H9 (cell line): ENCODE measurements at regions not wholly inside any gene's neighbourhood (a gene's known extent, or its start where the extent isn't known, plus 50 kb on each side); places are given as distances from the start of the nearest gene placed in this dataset.

ENCODE experiments used
- DNase-seq: peaks from one replicate; pipeline ENCODE4 v3.0.0-alpha.2; 2017
- H2AFZ ChIP-seq: one replicate; pipeline ENCODE4 v1.6.1; 2013; ENCODE audit warnings: mild to moderate bottlenecking, low read length, control low read depth, moderate library complexity
- H2AK5ac ChIP-seq: 2 replicates; pipeline ENCODE4 v1.6.1; 2013; ENCODE audit warnings: low read length, control low read depth, mixed read lengths; ENCODE audit not compliant: insufficient read length
- H2BK120ac ChIP-seq: one replicate; pipeline ENCODE4 v1.6.1; 2013; ENCODE audit warnings: low read depth, mild to moderate bottlenecking, low read length, control low read depth, inconsistent platforms; ENCODE audit not compliant: poor library complexity, severe bottlenecking
- H2BK12ac ChIP-seq: 2 replicates; pipeline ENCODE4 v1.6.1; 2013; ENCODE audit warnings: low read length, control low read depth, mixed read lengths, low read depth; ENCODE audit not compliant: insufficient read length
- H2BK15ac ChIP-seq: 2 replicates; pipeline ENCODE4 v1.6.1; 2013; ENCODE audit warnings: low read depth, low read length, control low read depth
- H2BK20ac ChIP-seq: one replicate; pipeline ENCODE4 v1.6.1; 2013; ENCODE audit warnings: low read depth, mild to moderate bottlenecking, low read length, control low read depth, inconsistent platforms; ENCODE audit not compliant: poor library complexity, severe bottlenecking
- H2BK5ac ChIP-seq: 2 replicates; pipeline ENCODE4 v1.6.1; 2013; ENCODE audit warnings: low read length, control low read depth, mixed read lengths; ENCODE audit not compliant: insufficient read length
- H3K14ac ChIP-seq: 2 replicates; pipeline ENCODE4 v1.6.1; 2013; ENCODE audit warnings: low read length, control low read depth; ENCODE audit not compliant: insufficient read depth
- H3K18ac ChIP-seq: 2 replicates; pipeline ENCODE4 v1.6.1; 2013; ENCODE audit warnings: low read depth, mild to moderate bottlenecking, mixed read lengths, low read length, control low read depth; ENCODE audit not compliant: insufficient read length
- H3K23ac ChIP-seq: 2 replicates; pipeline ENCODE4 v1.6.1; 2013; ENCODE audit warnings: low read length, control low read depth, mixed read lengths, low read depth; ENCODE audit not compliant: insufficient read length
- H3K23me2 ChIP-seq: 2 replicates; pipeline ENCODE4 v1.6.1; 2013; ENCODE audit warnings: low read depth, mild to moderate bottlenecking, mixed read lengths, low read length, control low read depth; ENCODE audit not compliant: insufficient read length, poor library complexity, severe bottlenecking
- H3K27ac ChIP-seq: 2 replicates; pipeline ENCODE4 v1.5.1; 2013; ENCODE audit warnings: low read length, control low read depth, mixed read lengths, low read depth; ENCODE audit not compliant: insufficient read length
- H3K27me3 ChIP-seq: 2 replicates; pipeline ENCODE4 v1.6.1; 2013; ENCODE audit warnings: low read length, control low read depth, inconsistent platforms; ENCODE audit not compliant: insufficient read depth
- H3K4ac ChIP-seq: 2 replicates; pipeline ENCODE4 v1.6.1; 2013; ENCODE audit warnings: low read depth, mild to moderate bottlenecking, control low read depth, inconsistent platforms, low read length, moderate library complexity
- H3K4me1 ChIP-seq: 2 replicates; pipeline ENCODE4 v1.6.1; 2013; ENCODE audit warnings: low read length, control low read depth, inconsistent platforms; ENCODE audit not compliant: insufficient read depth
- H3K4me2 ChIP-seq: 2 replicates; pipeline ENCODE4 v1.6.1; 2013; ENCODE audit warnings: low read length, control low read depth, mixed read lengths; ENCODE audit not compliant: insufficient read length, insufficient read depth
- H3K56ac ChIP-seq: 2 replicates; pipeline ENCODE4 v1.6.1; 2013; ENCODE audit warnings: low read depth, mild to moderate bottlenecking, mixed read lengths, low read length, control low read depth; ENCODE audit not compliant: insufficient read length
- H3K79me1 ChIP-seq: 2 replicates; pipeline ENCODE4 v1.6.1; 2013; ENCODE audit warnings: low read depth, mild to moderate bottlenecking, moderate library complexity, low read length, control low read depth, inconsistent platforms; ENCODE audit not compliant: insufficient read depth, poor library complexity, severe bottlenecking
- H3K79me2 ChIP-seq: 2 replicates; pipeline ENCODE4 v1.6.1; 2013; ENCODE audit warnings: low read length, control low read depth, inconsistent platforms; ENCODE audit not compliant: insufficient read depth
- H3K9ac ChIP-seq: 2 replicates; pipeline ENCODE4 v1.6.1; 2013; ENCODE audit warnings: low read length, control low read depth, mixed read lengths; ENCODE audit not compliant: insufficient read length; ENCODE audit errors: extremely low read depth
- H3K9me3 ChIP-seq: one replicate; pipeline ENCODE4 v1.6.1; 2013; ENCODE audit warnings: low read depth, low read length, inconsistent platforms; ENCODE audit not compliant: control insufficient read depth
- H3T11ph ChIP-seq: one replicate; pipeline ENCODE4 v1.6.1; 2013; ENCODE audit warnings: mild to moderate bottlenecking, low read length, control low read depth, inconsistent platforms
- H4K20me1 ChIP-seq: one replicate; pipeline ENCODE4 v1.6.1; 2013; ENCODE audit not compliant: control insufficient read depth, insufficient read length, insufficient read depth
- H4K5ac ChIP-seq: 2 replicates; pipeline ENCODE4 v1.6.1; 2013; ENCODE audit warnings: low read depth, mild to moderate bottlenecking, mixed read lengths, low read length, control low read depth; ENCODE audit not compliant: insufficient read length
- H4K8ac ChIP-seq: replicated peaks from 2 replicates; pipeline ENCODE4 v1.6.1; 2013; ENCODE audit warnings: low read length, control low read depth, mixed read lengths, low read depth; ENCODE audit not compliant: insufficient read length
- H4K91ac ChIP-seq: 2 replicates; pipeline ENCODE4 v1.6.1; 2013; ENCODE audit warnings: low read depth, mild to moderate bottlenecking, moderate library complexity, mixed read lengths, low read length, control low read depth; ENCODE audit not compliant: insufficient read length
- H3K27ac Mint-ChIP-seq, 3 experiments: 2 replicates in 2 of 3; 3 replicates in 1 of 3; pipeline ENCODE4 v1.8.0; 2020 to 2021; ENCODE audit warnings: mixed read lengths in 3 of 3, mild to moderate bottlenecking in 1 of 3, moderate library complexity in 1 of 3
- H3K27me3 Mint-ChIP-seq: 2 replicates; pipeline ENCODE4 v1.8.0; 2021; ENCODE audit warnings: low read depth, mild to moderate bottlenecking, moderate library complexity, mixed read lengths
- H3K36me3 Mint-ChIP-seq, 3 experiments: 2 replicates in 2 of 3; 3 replicates in 1 of 3; pipeline ENCODE4 v1.8.0; 2020 to 2021; ENCODE audit warnings: low read depth in 3 of 3, mixed read lengths in 3 of 3; ENCODE audit not compliant: insufficient read depth in 1 of 3
- H3K4me1 Mint-ChIP-seq, 2 experiments: 2 replicates each; pipeline ENCODE4 v1.8.0; 2020; ENCODE audit warnings: mixed read lengths in 2 of 2
- H3K4me3 Mint-ChIP-seq, 2 experiments: 2 replicates in 1 of 2; 3 replicates in 1 of 2; pipeline ENCODE4 v1.8.0; 2020 to 2021; ENCODE audit warnings: mild to moderate bottlenecking in 2 of 2, mixed read lengths in 2 of 2, moderate library complexity in 1 of 2
- H3K9me3 Mint-ChIP-seq, 2 experiments: 2 replicates in 1 of 2; 3 replicates in 1 of 2; pipeline ENCODE4 v1.8.0; 2020; ENCODE audit warnings: mild to moderate bottlenecking in 2 of 2, mixed read lengths in 2 of 2, moderate library complexity in 1 of 2
- CTCF ChIP-seq: fragments of 200-600 bp; sonication (generic); conservative IDR thresholded peaks from 3 replicates; pipeline ENCODE4 v1.8.0; 2021; ENCODE audit warnings: antibody characterized with exemption, mild to moderate bottlenecking
- WGBS: extraction: QIAGEN DNeasy Blood & Tissue Kit; methylation state at CpG from one replicate; pipeline ENCODE4 v1.1.7; 2013; ENCODE audit warnings: missing lambda C conversion rate, low lambda C conversion rate, mixed read lengths; ENCODE audit not compliant: insufficient read length; ENCODE audit errors: extremely low coverage; 5-methylcytosine and 5-hydroxymethylcytosine counted together

DNA sequence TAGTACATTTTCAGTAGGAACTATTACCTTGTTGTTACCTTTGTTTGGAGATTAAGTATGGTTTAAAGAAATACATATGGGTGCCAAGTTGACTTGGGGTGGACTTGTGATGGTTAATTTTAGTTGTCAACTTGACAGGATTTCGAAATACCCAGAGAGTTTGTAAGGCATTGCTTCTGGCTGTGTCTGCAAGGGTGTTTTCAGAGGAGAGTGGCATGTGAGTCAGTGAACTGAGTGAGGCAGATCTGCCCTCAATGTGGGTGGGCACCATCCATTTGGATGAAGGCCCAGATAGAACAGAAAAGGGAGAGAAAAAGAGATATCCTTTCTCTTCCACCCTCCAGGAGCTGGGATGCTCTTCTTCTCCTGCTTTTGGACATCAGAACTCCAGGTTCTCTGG, 315.5 kb downstream of the GPATCH2 start:
- no peaks in the 10 kb centered on the region for H3K9me3 Mint-ChIP-seq
- no peak for TF ChIP-seq CTCF
- Histone ChIP-seq H3K23ac (no peak overlapping the region), H4K20me1 (no peaks in the 10 kb centered on the region), H3K79me2 (no peaks in the 10 kb centered on the region), H3K14ac (no peak overlapping the region), H2BK15ac (no peak overlapping the region), H2BK12ac (no peak overlapping the region), H3K4me1 (no peaks in the 10 kb centered on the region; the same call in 1 of the 2 replicates), H3K27me3 (no peaks in the 10 kb centered on the region), H2BK120ac (no peak overlapping the region), H4K91ac (no peak overlapping the region), H4K8ac (no peak overlapping the region), H3K79me1 (no peaks in the 10 kb centered on the region), H3K18ac (no peak overlapping the region), H3K9ac (no peak overlapping the region), H3K27ac (no peak overlapping the region), H3K9me3 (no peaks in the 10 kb centered on the region), H2BK5ac (no peak overlapping the region), H3K4me2 (no peak overlapping the region), H2BK20ac (no peak overlapping the region), H4K5ac (no peak overlapping the region), H2AFZ (no peak overlapping the region), H3K23me2 (no peaks in the 10 kb centered on the region), H3T11ph (no peak overlapping the region), H3K4ac (no peak overlapping the region), H2AK5ac (no peak overlapping the region), H3K56ac (no peak overlapping the region)
- peaks cover 4 to 8% of the 10 kb centered on the region in 2 experiments for H3K4me1 Mint-ChIP-seq
- no peaks in the 10 kb centered on the region; the same call in 1 of the 2 replicates for H3K27me3 Mint-ChIP-seq
- H3K4me3 Mint-ChIP-seq, result no peak overlapping the region
- DNase-seq, result no peak
- H3K27ac Mint-ChIP-seq, result no peak overlapping the region
- H3K36me3 Mint-ChIP-seq, result no peaks in the 10 kb centered on the region
- no CpG with 5 or more reads among the region's 1 CpG for whole genome bisulfite sequencing
